ENCODE measurements at regions not wholly inside any gene's neighbourhood (a gene's known extent, or its start where the extent isn't known, plus 50 kb on each side); places are given as distances from the start of the nearest gene placed in this dataset.

GRCh38 chr2:180257247-180257646 is 250.2 kb upstream of the CWC22 start:
- TF ChIP-seq REST (IDR thresholded peaks at IDR 0.05; ENCODE audit: insufficient read depth in 1 of 2, low read depth in 2 of 2, low read length in 2 of 2): no peak
- no peak for TF ChIP-seq POLR2AphosphoS5 (IDR thresholded peaks at IDR 0.05; ENCODE audit: low read depth, low read length)
- TF ChIP-seq FOXP2 (optimal IDR thresholded peaks at IDR 0.05; ENCODE audit: borderline replicate concordance, extremely low read depth, extremely low read length, insufficient read depth): no peak
